Uterus (tissue), 2 donors: ENCODE measurements at regions not wholly inside any gene's neighbourhood (a gene's known extent, or its start where the extent isn't known, plus 50 kb on each side); places are given as distances from the start of the nearest gene placed in this dataset.

Experiments used
- POLR2A ChIP-seq, 2 donors: fragments of 450-650 bp; IDR thresholded peaks; one replicate each; pipeline ENCODE4 v1.6.1; 2016; ENCODE audit warnings: antibody characterized with exemption in 2 of 2, mild to moderate bottlenecking in 1 of 2, moderate library complexity in 1 of 2
- TF ChIP-seq, protein P1 (sequence below), 4 experiments: fragments of 200-600 bp in 2 of 4; fragments of 450-650 bp in 2 of 4; sonication (generic) in 2 of 4; IDR thresholded peaks; one replicate each; pipeline ENCODE4 v1.5.1; 2016 to 2019; ENCODE audit warnings: antibody characterized with exemption in 4 of 4, mild to moderate bottlenecking in 2 of 4, moderate library complexity in 1 of 4

DNA sequence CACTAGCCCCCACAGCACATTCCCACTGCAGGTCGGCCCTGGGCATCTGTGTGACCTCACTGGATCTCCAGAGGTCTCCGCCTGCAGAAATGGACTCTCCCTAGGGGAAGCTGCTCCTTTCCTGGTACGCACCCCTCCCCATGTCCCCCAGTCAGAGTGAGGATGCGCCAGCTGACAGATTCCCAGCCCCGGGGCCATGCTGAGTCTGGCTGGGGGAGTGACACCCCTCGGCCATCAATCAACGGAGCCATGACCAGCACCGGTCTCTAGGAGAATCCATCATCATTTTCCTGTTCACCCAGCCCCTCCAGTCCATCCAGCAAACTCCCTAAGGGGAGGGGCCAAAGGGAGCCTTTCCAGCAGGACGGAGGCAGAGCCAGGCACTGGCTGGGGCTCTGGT lies 68.7 kb upstream of the PAX7 start:
- TF ChIP-seq, protein P1, sequence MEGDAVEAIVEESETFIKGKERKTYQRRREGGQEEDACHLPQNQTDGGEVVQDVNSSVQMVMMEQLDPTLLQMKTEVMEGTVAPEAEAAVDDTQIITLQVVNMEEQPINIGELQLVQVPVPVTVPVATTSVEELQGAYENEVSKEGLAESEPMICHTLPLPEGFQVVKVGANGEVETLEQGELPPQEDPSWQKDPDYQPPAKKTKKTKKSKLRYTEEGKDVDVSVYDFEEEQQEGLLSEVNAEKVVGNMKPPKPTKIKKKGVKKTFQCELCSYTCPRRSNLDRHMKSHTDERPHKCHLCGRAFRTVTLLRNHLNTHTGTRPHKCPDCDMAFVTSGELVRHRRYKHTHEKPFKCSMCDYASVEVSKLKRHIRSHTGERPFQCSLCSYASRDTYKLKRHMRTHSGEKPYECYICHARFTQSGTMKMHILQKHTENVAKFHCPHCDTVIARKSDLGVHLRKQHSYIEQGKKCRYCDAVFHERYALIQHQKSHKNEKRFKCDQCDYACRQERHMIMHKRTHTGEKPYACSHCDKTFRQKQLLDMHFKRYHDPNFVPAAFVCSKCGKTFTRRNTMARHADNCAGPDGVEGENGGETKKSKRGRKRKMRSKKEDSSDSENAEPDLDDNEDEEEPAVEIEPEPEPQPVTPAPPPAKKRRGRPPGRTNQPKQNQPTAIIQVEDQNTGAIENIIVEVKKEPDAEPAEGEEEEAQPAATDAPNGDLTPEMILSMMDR (IDR thresholded peaks at IDR 0.05): no peak
- TF ChIP-seq POLR2A (IDR thresholded peaks at IDR 0.05): no peak
